Hepatocyte (in vitro differentiated cells): ENCODE measurements at regions not wholly inside any gene's neighbourhood (a gene's known extent, or its start where the extent isn't known, plus 50 kb on each side); places are given as distances from the start of the nearest gene placed in this dataset.
A peak's percentile ranks its signal among the peaks of the same experiment; 100 is the strongest.

Experiments used
- DNase-seq: peaks from one replicate; pipeline ENCODE4 v3.0.0-alpha.2; 2016; ENCODE audit warnings: low spot score
- H2AFZ ChIP-seq: fragments of 200-600 bp; sonication (generic); 2 replicates; pipeline ENCODE4 v1.6.0; 2016; ENCODE audit warnings: antibody characterized with exemption, mild to moderate bottlenecking
- H3K27ac ChIP-seq: fragments of 200-600 bp; sonication (generic); 2 replicates; pipeline ENCODE4 v1.5.1; 2016; ENCODE audit warnings: mild to moderate bottlenecking
- H3K27me3 ChIP-seq: fragments of 200-600 bp; sonication (generic); 2 replicates; pipeline ENCODE4 v1.6.1; 2016
- H3K36me3 ChIP-seq: fragments of 200-600 bp; sonication (generic); replicated peaks from 2 replicates; pipeline ENCODE4 v1.5.1; 2016; ENCODE audit warnings: low read depth; ENCODE audit not compliant: insufficient read depth
- H3K4me1 ChIP-seq: fragments of 200-600 bp; sonication (generic); 2 replicates; pipeline ENCODE4 v1.5.1; 2016; ENCODE audit warnings: mild to moderate bottlenecking, moderate library complexity; ENCODE audit not compliant: insufficient read depth
- H3K4me2 ChIP-seq: fragments of 200-600 bp; sonication (generic); 2 replicates; pipeline ENCODE4 v1.6.0; 2016
- H3K4me3 ChIP-seq: fragments of 200-600 bp; sonication (generic); 2 replicates; pipeline ENCODE4 v1.5.1; 2016; ENCODE audit warnings: mild to moderate bottlenecking
- H3K79me2 ChIP-seq: fragments of 200-600 bp; sonication (generic); 2 replicates; pipeline ENCODE4 v1.6.0; 2017; ENCODE audit warnings: mild to moderate bottlenecking
- H3K9me2 ChIP-seq: fragments of 200-600 bp; sonication (generic); replicated peaks from 2 replicates; pipeline ENCODE4 v1.6.0; 2017; ENCODE audit warnings: mild to moderate bottlenecking; ENCODE audit not compliant: insufficient read depth
- H3K9me3 ChIP-seq: fragments of 200-600 bp; sonication (generic); 2 replicates; pipeline ENCODE4 v1.5.1; 2016; ENCODE audit warnings: low read depth, mild to moderate bottlenecking
- H4K20me1 ChIP-seq: fragments of 200-600 bp; sonication (generic); 2 replicates; pipeline ENCODE4 v1.6.0; 2016; ENCODE audit warnings: mild to moderate bottlenecking; ENCODE audit not compliant: insufficient read depth, poor library complexity, severe bottlenecking
- CTCF ChIP-seq: fragments of 200-600 bp; sonication (generic); IDR thresholded peaks from 2 replicates; pipeline ENCODE4 v1.5.1; 2016; ENCODE audit warnings: antibody characterized with exemption, mild to moderate bottlenecking; ENCODE audit not compliant: poor library complexity
- EZH2 ChIP-seq: fragments of 200-600 bp; sonication (generic); IDR thresholded peaks from 2 replicates; pipeline ENCODE4 v1.6.1; 2016; ENCODE audit warnings: antibody characterized with exemption, mild to moderate bottlenecking, borderline replicate concordance
- EZH2phosphoT487 ChIP-seq: fragments of 200-600 bp; sonication (generic); IDR thresholded peaks from one replicate; pipeline ENCODE4 v1.6.1; 2018; ENCODE audit warnings: antibody characterized with exemption, mild to moderate bottlenecking, low read depth, moderate library complexity; ENCODE audit not compliant: unreplicated experiment, severe bottlenecking
- WGBS: methylation state at CpG from one replicate; pipeline ENCODE4 v1.1.6; 2016; ENCODE audit warnings: low lambda C conversion rate; ENCODE audit errors: missing lambda C conversion rate; 5-methylcytosine and 5-hydroxymethylcytosine counted together

GRCh38 chr3:96183871-96184270 is 630.5 kb upstream of the EPHA6 start:
- Histone ChIP-seq H3K27ac (no peak overlapping the region), H2AFZ (no peak overlapping the region), H3K79me2 (no peaks in the 10 kb centered on the region), H3K4me1 (no peaks in the 10 kb centered on the region), H3K9me2 (no peaks in the 10 kb centered on the region), H3K9me3 (no peaks in the 10 kb centered on the region), H3K4me2 (no peak overlapping the region), H3K4me3 (no peak overlapping the region), H4K20me1 (no peaks in the 10 kb centered on the region), H3K36me3 (no peaks in the 10 kb centered on the region), H3K27me3 (no peaks in the 10 kb centered on the region)
- no peak for DNase-seq
- WGBS = 89% methylated on average over 1 of the region's 1 CpG
- no peak for TF ChIP-seq EZH2phosphoT487
- TF ChIP-seq EZH2 = no peak
- TF ChIP-seq CTCF = no peak

GRCh38 chr3:96190024-96190616 is 624.3 kb upstream of the EPHA6 start:
- Histone ChIP-seq H2AFZ (no peak overlapping the region), H3K27ac (no peak overlapping the region), H3K4me1 (no peaks in the 10 kb centered on the region), H3K4me2 (no peak overlapping the region), H3K9me2 (no peaks in the 10 kb centered on the region), H3K9me3 (no peaks in the 10 kb centered on the region), H3K79me2 (no peaks in the 10 kb centered on the region), H4K20me1 (no peaks in the 10 kb centered on the region), H3K4me3 (no peak overlapping the region), H3K27me3 (no peaks in the 10 kb centered on the region), H3K36me3 (no peaks in the 10 kb centered on the region)
- no peak for DNase-seq
- WGBS = 97% methylated on average over 8 of the region's 8 CpGs
- TF ChIP-seq EZH2 (no peak), CTCF (no peak), EZH2phosphoT487 (no peak)

GRCh38 chr3:96192966-96193550 is 621.3 kb upstream of the EPHA6 start:
- H3K79me2 ChIP-seq = no peaks in the 10 kb centered on the region

More at GRCh38 chr3:96192966-96193550, 621.3 kb upstream of the EPHA6 start:
- Histone ChIP-seq H3K4me1 (no peaks in the 10 kb centered on the region), H4K20me1 (no peaks in the 10 kb centered on the region), H2AFZ (peak overlapping the region; percentile 18), H3K4me2 (no peak overlapping the region), H3K36me3 (no peaks in the 10 kb centered on the region), H3K27me3 (no peaks in the 10 kb centered on the region), H3K4me3 (no peak overlapping the region), H3K9me2 (no peaks in the 10 kb centered on the region), H3K27ac (no peak overlapping the region), H3K9me3 (no peaks in the 10 kb centered on the region)
- TF ChIP-seq EZH2 = no peak
- TF ChIP-seq EZH2phosphoT487 = no peak
- no peak for TF ChIP-seq CTCF
- 70% methylated on average over 4 of the region's 4 CpGs for WGBS
- DNase-seq = no peak
